ENCODE measurements at regions not wholly inside any gene's neighbourhood (a gene's known extent, or its start where the extent isn't known, plus 50 kb on each side); places are given as distances from the start of the nearest gene placed in this dataset.

GRCh38 chr1:208509072-208509471 is 264.9 kb upstream of the PLXNA2 start:
- no peak for DNase-seq
- intact Hi-C loops (cut with DNase I): no loop called here

- intact Hi-C loops (cut with DNase I): no loop called here
- no peak for DNase-seq
Measured at GRCh38 chr1:208510192-208510952, 266.2 kb upstream of the PLXNA2 start.

- intact Hi-C loops (cut with DNase I): no loop called here
Measured at GRCh38 chr1:208511242-208511860, 267.2 kb upstream of the PLXNA2 start.

GRCh38 chr1:208513799-208514198 is 269.6 kb upstream of the PLXNA2 start:
- intact Hi-C loops (cut with DNase I): no loop called here
- DNase-seq: no peak

More at GRCh38 chr1:208511242-208511860, 267.2 kb upstream of the PLXNA2 start:
- DNase-seq: no peak

- no peak for DNase-seq
- intact Hi-C loops (cut with DNase I): no loop called here
Measured at GRCh38 chr1:208515129-208515528, 270.9 kb upstream of the PLXNA2 start.

GRCh38 chr1:208516780-208517179 is 272.6 kb upstream of the PLXNA2 start:
- DNase-seq: no peak
- intact Hi-C loops (cut with DNase I): no loop called here

GRCh38 chr1:208520438-208521099 is 276.4 kb upstream of the PLXNA2 start:
- intact Hi-C loops (cut with DNase I): no loop called here
- no peak for DNase-seq

GRCh38 chr1:208521534-208521933 is 277.4 kb upstream of the PLXNA2 start:
- DNase-seq: no peak
- intact Hi-C loops (cut with DNase I): no loop called here

- no peak for DNase-seq
- intact Hi-C loops (cut with DNase I): no loop called here
Measured at GRCh38 chr1:208523007-208523406, 278.8 kb upstream of the PLXNA2 start.

- DNase-seq: no peak
- intact Hi-C loops (cut with DNase I): no loop called here
Measured at GRCh38 chr1:208524376-208524775, 280.2 kb upstream of the PLXNA2 start.

- no peak for DNase-seq
- intact Hi-C loops (cut with DNase I): no loop called here
Measured at GRCh38 chr1:208524925-208525324, 280.7 kb upstream of the PLXNA2 start.

GRCh38 chr1:208525417-208525816 is 281.2 kb upstream of the PLXNA2 start:
- intact Hi-C loops (cut with DNase I): no loop called here
- no peak for DNase-seq

- no peak for DNase-seq
- intact Hi-C loops (cut with DNase I): no loop called here
Measured at GRCh38 chr1:208526613-208527125, 282.5 kb upstream of the PLXNA2 start.

GRCh38 chr1:208527156-208527555 is 283.0 kb upstream of the PLXNA2 start:
- intact Hi-C loops (cut with DNase I): no loop called here
- no peak for DNase-seq

- intact Hi-C loops (cut with DNase I): no loop called here
- DNase-seq: peak; percentile 20 to 97 (median 80)
Measured at GRCh38 chr1:208528578-208529240, 284.5 kb upstream of the PLXNA2 start.

GRCh38 chr1:208531003-208531750 is 287.0 kb upstream of the PLXNA2 start:
- DNase-seq: no peak
- intact Hi-C loops (cut with DNase I): no loop called here

- peak in 1 of 10 donors; percentile 63 for DNase-seq
- intact Hi-C loops (cut with DNase I): no loop called here
Measured at GRCh38 chr1:208533746-208534598, 289.8 kb upstream of the PLXNA2 start.

GRCh38 chr1:208534599-208534897 is 290.4 kb upstream of the PLXNA2 start:
- DNase-seq: peak in 5 of 10 donors; percentile 22 to 85 (median 73)

GRCh38 chr1:208534979-208535378 is 290.8 kb upstream of the PLXNA2 start:
- intact Hi-C loops (cut with DNase I): no loop called here
- no peak for DNase-seq

More at GRCh38 chr1:208534599-208534897, 290.4 kb upstream of the PLXNA2 start:
- intact Hi-C loops (cut with DNase I): no loop called here

All from posterior cingulate gyrus (tissue), 11 donors.